ENCODE measurements at regions not wholly inside any gene's neighbourhood (a gene's known extent, or its start where the extent isn't known, plus 50 kb on each side); places are given as distances from the start of the nearest gene placed in this dataset.

- TF ChIP-seq, protein P1, sequence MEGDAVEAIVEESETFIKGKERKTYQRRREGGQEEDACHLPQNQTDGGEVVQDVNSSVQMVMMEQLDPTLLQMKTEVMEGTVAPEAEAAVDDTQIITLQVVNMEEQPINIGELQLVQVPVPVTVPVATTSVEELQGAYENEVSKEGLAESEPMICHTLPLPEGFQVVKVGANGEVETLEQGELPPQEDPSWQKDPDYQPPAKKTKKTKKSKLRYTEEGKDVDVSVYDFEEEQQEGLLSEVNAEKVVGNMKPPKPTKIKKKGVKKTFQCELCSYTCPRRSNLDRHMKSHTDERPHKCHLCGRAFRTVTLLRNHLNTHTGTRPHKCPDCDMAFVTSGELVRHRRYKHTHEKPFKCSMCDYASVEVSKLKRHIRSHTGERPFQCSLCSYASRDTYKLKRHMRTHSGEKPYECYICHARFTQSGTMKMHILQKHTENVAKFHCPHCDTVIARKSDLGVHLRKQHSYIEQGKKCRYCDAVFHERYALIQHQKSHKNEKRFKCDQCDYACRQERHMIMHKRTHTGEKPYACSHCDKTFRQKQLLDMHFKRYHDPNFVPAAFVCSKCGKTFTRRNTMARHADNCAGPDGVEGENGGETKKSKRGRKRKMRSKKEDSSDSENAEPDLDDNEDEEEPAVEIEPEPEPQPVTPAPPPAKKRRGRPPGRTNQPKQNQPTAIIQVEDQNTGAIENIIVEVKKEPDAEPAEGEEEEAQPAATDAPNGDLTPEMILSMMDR (IDR thresholded peaks at IDR 0.05; ENCODE audit: insufficient read depth, low read length, poor library complexity, severe bottlenecking), result no peak
- H3K36me3 ChIP-seq (ENCODE audit: control insufficient read depth, insufficient read depth, low read length), result no peaks in the 10 kb centered on the region
- no peak for DNase-seq (ENCODE audit: low read depth)
Measured at GRCh38 chr7:40915071-40915470, 780.3 kb downstream of the SUGCT start.

More at GRCh38 chr7:40915071-40915470, 780.3 kb downstream of the SUGCT start:
- H3K27me3 ChIP-seq (ENCODE audit: control insufficient read depth, insufficient read depth, low read length), result no peaks in the 10 kb centered on the region
- no peak overlapping the region for H3K4me3 ChIP-seq (ENCODE audit: low read depth, low read length)

All from kidney epithelial cell (primary cell).